Testis (tissue), 2 donors: ENCODE measurements at regions not wholly inside any gene's neighbourhood (a gene's known extent, or its start where the extent isn't known, plus 50 kb on each side); places are given as distances from the start of the nearest gene placed in this dataset.

ENCODE experiments used
- DNase-seq: peaks from one replicate; pipeline ENCODE4 v3.0.0-alpha.2; 2019
- H3K27ac ChIP-seq, 2 donors: fragments of 200-600 bp; sonication (generic); one replicate each; pipeline ENCODE4 v1.5.1; 2019
- H3K27me3 ChIP-seq: fragments of 200-600 bp; sonication (generic); one replicate; pipeline ENCODE4 v1.5.1; 2019
- H3K36me3 ChIP-seq: fragments of 200-600 bp; sonication (generic); one replicate; pipeline ENCODE4 v1.5.1; 2017; ENCODE audit warnings: low read depth; ENCODE audit errors: missing control alignments
- H3K4me1 ChIP-seq: fragments of 200-600 bp; sonication (generic); one replicate; pipeline ENCODE4 v1.5.1; 2019
- H3K4me3 ChIP-seq, 2 donors: fragments of 200-600 bp; sonication (generic); one replicate each; pipeline ENCODE4 v1.5.1; 2017 to 2019
- H3K9me3 ChIP-seq: fragments of 200-600 bp; sonication (generic); one replicate; pipeline ENCODE4 v1.5.1; 2017
- POLR2A ChIP-seq: fragments of 450-650 bp; IDR thresholded peaks from one replicate; pipeline ENCODE4 v1.6.1; 2017; ENCODE audit warnings: antibody characterized with exemption, mild to moderate bottlenecking, moderate library complexity
- WGBS, 2 donors: methylation state at CpG; one replicate each; pipeline ENCODE4 v1.1.5; 2018; 5-methylcytosine and 5-hydroxymethylcytosine counted together
- intact Hi-C: fragments of 100-400 bp; cut with DNase I; formaldehyde crosslinking; loops from one replicate; pipeline ENCODE4 v1.15.1; 2023; ENCODE audit warnings: low total_unique reads
- TF ChIP-seq, protein P1 (sequence below), 3 experiments: fragments of 450-650 bp in 2 of 3; fragments of 200-600 bp in 1 of 3; sonication (generic) in 1 of 3; IDR thresholded peaks; one replicate each; pipeline ENCODE4 v1.5.1; 2016 to 2019; ENCODE audit warnings: antibody characterized with exemption in 3 of 3, mild to moderate bottlenecking in 2 of 3, moderate library complexity in 1 of 3

DNA sequence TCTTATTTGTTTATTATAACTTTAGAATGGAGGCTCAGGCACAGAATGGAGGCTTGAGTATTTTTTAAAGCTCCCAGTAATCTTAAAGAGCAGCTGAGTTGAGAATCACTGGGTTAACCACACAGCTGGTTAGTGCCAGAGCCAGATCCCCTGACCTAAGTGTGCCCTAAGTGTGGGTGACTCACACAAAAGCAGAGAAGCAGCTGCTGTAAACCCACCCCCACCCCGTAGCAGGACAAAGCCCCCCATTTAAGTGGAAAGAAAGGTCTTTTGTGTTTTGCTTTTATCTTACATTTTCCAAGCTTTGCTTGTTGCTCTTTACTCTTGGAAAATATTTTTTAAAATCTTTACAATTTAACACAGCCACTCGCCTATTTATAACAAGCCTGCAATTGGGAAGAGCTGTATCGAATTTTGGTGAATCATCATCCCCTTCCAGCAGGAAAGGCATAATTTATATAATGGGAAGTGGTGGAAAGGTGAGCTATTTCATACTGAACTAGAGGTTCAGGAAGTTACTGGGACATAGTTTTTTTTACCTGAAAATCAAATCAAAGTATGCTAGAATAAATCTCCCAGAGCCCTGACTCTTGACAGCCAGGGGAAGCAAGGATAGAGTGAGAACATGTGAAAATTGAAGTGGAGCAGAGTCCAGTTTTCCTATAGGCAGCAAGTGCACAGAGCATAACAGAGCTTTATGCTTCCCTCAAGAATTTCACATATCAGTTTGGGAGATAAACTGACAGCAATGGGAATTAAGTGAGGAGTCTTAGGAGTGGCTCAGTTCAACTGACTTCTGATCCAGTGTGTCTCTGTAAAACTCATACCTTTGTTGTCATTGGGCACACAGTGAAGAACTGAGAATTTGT is 405.7 kb downstream of the AASDHPPT start:
- H3K27ac ChIP-seq = no peak overlapping the region
- TF ChIP-seq POLR2A = no peak
- TF ChIP-seq, protein P1, sequence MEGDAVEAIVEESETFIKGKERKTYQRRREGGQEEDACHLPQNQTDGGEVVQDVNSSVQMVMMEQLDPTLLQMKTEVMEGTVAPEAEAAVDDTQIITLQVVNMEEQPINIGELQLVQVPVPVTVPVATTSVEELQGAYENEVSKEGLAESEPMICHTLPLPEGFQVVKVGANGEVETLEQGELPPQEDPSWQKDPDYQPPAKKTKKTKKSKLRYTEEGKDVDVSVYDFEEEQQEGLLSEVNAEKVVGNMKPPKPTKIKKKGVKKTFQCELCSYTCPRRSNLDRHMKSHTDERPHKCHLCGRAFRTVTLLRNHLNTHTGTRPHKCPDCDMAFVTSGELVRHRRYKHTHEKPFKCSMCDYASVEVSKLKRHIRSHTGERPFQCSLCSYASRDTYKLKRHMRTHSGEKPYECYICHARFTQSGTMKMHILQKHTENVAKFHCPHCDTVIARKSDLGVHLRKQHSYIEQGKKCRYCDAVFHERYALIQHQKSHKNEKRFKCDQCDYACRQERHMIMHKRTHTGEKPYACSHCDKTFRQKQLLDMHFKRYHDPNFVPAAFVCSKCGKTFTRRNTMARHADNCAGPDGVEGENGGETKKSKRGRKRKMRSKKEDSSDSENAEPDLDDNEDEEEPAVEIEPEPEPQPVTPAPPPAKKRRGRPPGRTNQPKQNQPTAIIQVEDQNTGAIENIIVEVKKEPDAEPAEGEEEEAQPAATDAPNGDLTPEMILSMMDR (IDR thresholded peaks at IDR 0.05) = no peak
- DNase-seq = no peak
- intact Hi-C loops = no loop called here
- no peaks in the 10 kb centered on the region for H3K36me3 ChIP-seq
- H3K27me3 ChIP-seq = no peaks in the 10 kb centered on the region
- H3K4me3 ChIP-seq = no peak overlapping the region
- peaks cover 5% of the 10 kb centered on the region for H3K4me1 ChIP-seq
- 26 to 40% methylated on average over 3 of the region's 3 CpGs for WGBS, 2 donors
- no peaks in the 10 kb centered on the region for H3K9me3 ChIP-seq

DNA sequence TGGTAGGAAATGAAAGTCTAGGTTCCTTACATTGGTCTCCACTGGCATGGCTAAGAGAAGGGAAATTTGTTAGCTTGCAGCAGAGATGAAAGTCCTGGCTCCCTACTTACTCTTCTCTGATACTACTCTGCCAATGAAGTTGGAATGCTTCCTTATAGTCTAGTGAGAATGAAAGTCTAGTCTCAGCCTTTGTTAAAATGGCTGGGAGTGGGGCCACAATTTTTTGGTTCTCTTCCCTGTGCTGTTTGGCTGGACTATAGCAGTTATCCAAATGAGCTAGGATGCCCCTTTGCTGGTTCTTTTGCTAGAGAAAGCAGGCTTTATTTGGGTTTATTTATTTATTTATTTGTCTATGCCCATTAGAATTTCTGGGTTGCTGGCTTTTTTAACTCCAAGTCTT is 414.3 kb downstream of the AASDHPPT start:
- DNase-seq = no peak
- intact Hi-C loops = no loop called here
- H3K27ac ChIP-seq = no peak overlapping the region

GRCh38 chr11:106493751-106494150 is 416.3 kb downstream of the AASDHPPT start:
- Histone ChIP-seq H3K9me3 (no peaks in the 10 kb centered on the region), H3K4me3 (no peak overlapping the region), H3K27me3 (no peaks in the 10 kb centered on the region), H3K4me1 (no peaks in the 10 kb centered on the region), H3K36me3 (no peaks in the 10 kb centered on the region), H3K27ac (no peak overlapping the region)
- TF ChIP-seq POLR2A = no peak
- TF ChIP-seq, protein P1 (IDR thresholded peaks at IDR 0.05) = no peak
- DNase-seq = no peak
- WGBS, 2 donors = 71 to 73% methylated on average over 1 of the region's 1 CpG
- intact Hi-C loops = no loop called here

More for the DNA sequence above, 414.3 kb downstream of the AASDHPPT start:
- Histone ChIP-seq H3K4me1 (no peaks in the 10 kb centered on the region), H3K27me3 (no peaks in the 10 kb centered on the region), H3K9me3 (no peaks in the 10 kb centered on the region), H3K4me3 (no peak overlapping the region), H3K36me3 (no peaks in the 10 kb centered on the region)
- no peak for TF ChIP-seq POLR2A
- TF ChIP-seq, protein P1 (IDR thresholded peaks at IDR 0.05) = no peak

DNA sequence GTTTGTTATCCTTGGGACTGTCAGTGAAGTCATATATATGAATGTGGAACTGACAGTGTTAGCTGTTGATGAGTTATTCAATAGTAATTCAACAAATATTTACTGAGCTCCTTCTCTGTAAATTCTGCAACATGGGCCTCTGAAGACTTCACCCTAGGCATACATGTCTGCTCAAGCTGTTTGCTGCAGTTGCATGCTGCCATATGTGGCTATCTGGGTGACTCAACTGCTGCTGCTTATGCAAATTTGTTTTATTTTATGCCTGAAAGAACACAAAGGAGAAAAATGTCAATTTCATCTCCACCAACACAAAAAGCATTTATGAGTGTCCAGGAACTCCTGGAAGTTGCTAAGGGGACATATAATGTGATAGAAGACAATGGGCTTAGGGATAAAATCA is 417.6 kb downstream of the AASDHPPT start:
- intact Hi-C loops = no loop called here
- no peak overlapping the region for H3K4me3 ChIP-seq
- no peak for TF ChIP-seq POLR2A
- TF ChIP-seq, protein P1 (IDR thresholded peaks at IDR 0.05) = no peak
- no peak overlapping the region for H3K27ac ChIP-seq
- no peaks in the 10 kb centered on the region for H3K27me3 ChIP-seq
- H3K4me1 ChIP-seq = no peaks in the 10 kb centered on the region
- no peaks in the 10 kb centered on the region for H3K9me3 ChIP-seq
- DNase-seq = no peak
- no peaks in the 10 kb centered on the region for H3K36me3 ChIP-seq

DNA sequence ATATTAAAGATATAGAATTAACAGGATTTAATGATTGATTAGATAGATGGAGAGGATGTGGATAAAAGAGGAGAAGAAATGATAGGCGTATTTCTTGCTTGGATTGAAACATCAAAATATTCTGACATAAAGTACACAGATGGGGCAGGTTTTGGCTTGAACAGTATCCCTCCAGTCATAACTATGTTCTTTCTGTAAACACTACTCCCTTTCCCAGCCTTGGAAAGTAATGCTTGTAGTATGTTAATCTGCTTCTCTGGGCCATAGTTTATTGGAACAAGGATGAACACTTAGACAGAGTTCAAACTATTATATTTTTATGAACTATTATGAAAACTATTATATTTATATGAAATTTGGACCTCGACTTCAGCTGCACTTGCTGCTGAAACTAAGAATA is 419.2 kb downstream of the AASDHPPT start:
- Histone ChIP-seq H3K36me3 (no peaks in the 10 kb centered on the region), H3K4me1 (no peaks in the 10 kb centered on the region), H3K4me3 (no peak overlapping the region), H3K27me3 (no peaks in the 10 kb centered on the region), H3K27ac (no peak overlapping the region), H3K9me3 (no peaks in the 10 kb centered on the region)
- WGBS, 2 donors = 81 to 82% methylated on average over 2 of the region's 2 CpGs
- TF ChIP-seq, protein P1 (IDR thresholded peaks at IDR 0.05) = no peak
- no peak for TF ChIP-seq POLR2A
- intact Hi-C loops = no loop called here
- DNase-seq = no peak
